ENCODE measurements at regions not wholly inside any gene's neighbourhood (a gene's known extent, or its start where the extent isn't known, plus 50 kb on each side); places are given as distances from the start of the nearest gene placed in this dataset.
A peak's percentile ranks its signal among the peaks of the same experiment; 100 is the strongest.

DNA sequence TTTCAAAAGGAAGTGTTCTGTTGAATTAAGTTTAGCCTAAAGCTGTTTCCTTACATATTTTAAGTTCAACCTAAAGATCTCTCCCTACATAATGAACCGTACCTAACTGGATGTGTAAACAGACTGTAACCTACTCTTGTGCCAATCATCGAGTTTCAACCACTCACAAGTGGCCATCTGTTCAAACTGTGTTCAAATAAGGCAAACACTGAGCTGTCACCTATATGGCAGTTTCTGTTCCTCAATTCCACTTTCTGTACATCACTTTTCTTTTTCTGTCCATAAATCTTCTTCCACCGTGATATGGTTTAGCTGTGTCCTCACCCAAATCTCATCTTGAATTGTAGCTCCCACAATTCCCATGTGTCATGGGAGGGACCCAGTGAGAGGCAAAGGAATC is 428.6 kb downstream of the HACE1 start:
- H3K4me1 ChIP-seq (ENCODE audit: control insufficient read depth in 4 of 4, insufficient read depth in 4 of 4, low read length in 3 of 4) = no peaks in the 10 kb centered on the region
- no peak for DNase-seq (ENCODE audit: low spot score)
- H3K9me3 ChIP-seq (ENCODE audit: control insufficient read depth in 4 of 4, low read length in 3 of 4) = peaks cover 0 to 3% (median 3%) of the 10 kb centered on the region in 4 donors
- H3K9ac ChIP-seq (ENCODE audit: low read depth in 1 of 2, low read length in 2 of 2) = peak overlapping the region in 1 of 2 donors; percentile 15
- H3K27me3 ChIP-seq (ENCODE audit: control insufficient read depth in 4 of 4, insufficient read depth in 4 of 4, low read length in 3 of 4) = no peaks in the 10 kb centered on the region
- H3K36me3 ChIP-seq (ENCODE audit: control insufficient read depth in 4 of 4, insufficient read depth in 3 of 4, low read depth in 1 of 4, low read length in 3 of 4) = no peaks in the 10 kb centered on the region
- TF ChIP-seq FOXA1 (IDR thresholded peaks at IDR 0.05) (no peak), HNF4A (conservative IDR thresholded peaks at IDR 0.05) (no peak), RXRA (IDR thresholded peaks at IDR 0.05) (no peak), TAF1 (conservative IDR thresholded peaks at IDR 0.05) (no peak), SP1 (IDR thresholded peaks at IDR 0.05) (no peak), NR2F2 (IDR thresholded peaks at IDR 0.05) (no peak), JUND (IDR thresholded peaks at IDR 0.05) (no peak), YY1 (IDR thresholded peaks at IDR 0.05) (no peak), EGR1 (IDR thresholded peaks at IDR 0.05; ENCODE audit: low read depth in 2 of 2) (no peak), HNF4G (IDR thresholded peaks at IDR 0.05) (no peak)
- TF ChIP-seq, protein P1, sequence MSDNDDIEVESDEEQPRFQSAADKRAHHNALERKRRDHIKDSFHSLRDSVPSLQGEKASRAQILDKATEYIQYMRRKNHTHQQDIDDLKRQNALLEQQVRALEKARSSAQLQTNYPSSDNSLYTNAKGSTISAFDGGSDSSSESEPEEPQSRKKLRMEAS (IDR thresholded peaks at IDR 0.05) = no peak
- TF ChIP-seq, protein P2, sequence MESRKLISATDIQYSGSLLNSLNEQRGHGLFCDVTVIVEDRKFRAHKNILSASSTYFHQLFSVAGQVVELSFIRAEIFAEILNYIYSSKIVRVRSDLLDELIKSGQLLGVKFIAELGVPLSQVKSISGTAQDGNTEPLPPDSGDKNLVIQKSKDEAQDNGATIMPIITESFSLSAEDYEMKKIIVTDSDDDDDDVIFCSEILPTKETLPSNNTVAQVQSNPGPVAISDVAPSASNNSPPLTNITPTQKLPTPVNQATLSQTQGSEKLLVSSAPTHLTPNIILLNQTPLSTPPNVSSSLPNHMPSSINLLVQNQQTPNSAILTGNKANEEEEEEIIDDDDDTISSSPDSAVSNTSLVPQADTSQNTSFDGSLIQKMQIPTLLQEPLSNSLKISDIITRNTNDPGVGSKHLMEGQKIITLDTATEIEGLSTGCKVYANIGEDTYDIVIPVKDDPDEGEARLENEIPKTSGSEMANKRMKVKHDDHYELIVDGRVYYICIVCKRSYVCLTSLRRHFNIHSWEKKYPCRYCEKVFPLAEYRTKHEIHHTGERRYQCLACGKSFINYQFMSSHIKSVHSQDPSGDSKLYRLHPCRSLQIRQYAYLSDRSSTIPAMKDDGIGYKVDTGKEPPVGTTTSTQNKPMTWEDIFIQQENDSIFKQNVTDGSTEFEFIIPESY (IDR thresholded peaks at IDR 0.05) = no peak
- TF ChIP-seq, protein P3, sequence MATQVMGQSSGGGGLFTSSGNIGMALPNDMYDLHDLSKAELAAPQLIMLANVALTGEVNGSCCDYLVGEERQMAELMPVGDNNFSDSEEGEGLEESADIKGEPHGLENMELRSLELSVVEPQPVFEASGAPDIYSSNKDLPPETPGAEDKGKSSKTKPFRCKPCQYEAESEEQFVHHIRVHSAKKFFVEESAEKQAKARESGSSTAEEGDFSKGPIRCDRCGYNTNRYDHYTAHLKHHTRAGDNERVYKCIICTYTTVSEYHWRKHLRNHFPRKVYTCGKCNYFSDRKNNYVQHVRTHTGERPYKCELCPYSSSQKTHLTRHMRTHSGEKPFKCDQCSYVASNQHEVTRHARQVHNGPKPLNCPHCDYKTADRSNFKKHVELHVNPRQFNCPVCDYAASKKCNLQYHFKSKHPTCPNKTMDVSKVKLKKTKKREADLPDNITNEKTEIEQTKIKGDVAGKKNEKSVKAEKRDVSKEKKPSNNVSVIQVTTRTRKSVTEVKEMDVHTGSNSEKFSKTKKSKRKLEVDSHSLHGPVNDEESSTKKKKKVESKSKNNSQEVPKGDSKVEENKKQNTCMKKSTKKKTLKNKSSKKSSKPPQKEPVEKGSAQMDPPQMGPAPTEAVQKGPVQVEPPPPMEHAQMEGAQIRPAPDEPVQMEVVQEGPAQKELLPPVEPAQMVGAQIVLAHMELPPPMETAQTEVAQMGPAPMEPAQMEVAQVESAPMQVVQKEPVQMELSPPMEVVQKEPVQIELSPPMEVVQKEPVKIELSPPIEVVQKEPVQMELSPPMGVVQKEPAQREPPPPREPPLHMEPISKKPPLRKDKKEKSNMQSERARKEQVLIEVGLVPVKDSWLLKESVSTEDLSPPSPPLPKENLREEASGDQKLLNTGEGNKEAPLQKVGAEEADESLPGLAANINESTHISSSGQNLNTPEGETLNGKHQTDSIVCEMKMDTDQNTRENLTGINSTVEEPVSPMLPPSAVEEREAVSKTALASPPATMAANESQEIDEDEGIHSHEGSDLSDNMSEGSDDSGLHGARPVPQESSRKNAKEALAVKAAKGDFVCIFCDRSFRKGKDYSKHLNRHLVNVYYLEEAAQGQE (IDR thresholded peaks at IDR 0.05) = no peak
- TF ChIP-seq, protein P4, sequence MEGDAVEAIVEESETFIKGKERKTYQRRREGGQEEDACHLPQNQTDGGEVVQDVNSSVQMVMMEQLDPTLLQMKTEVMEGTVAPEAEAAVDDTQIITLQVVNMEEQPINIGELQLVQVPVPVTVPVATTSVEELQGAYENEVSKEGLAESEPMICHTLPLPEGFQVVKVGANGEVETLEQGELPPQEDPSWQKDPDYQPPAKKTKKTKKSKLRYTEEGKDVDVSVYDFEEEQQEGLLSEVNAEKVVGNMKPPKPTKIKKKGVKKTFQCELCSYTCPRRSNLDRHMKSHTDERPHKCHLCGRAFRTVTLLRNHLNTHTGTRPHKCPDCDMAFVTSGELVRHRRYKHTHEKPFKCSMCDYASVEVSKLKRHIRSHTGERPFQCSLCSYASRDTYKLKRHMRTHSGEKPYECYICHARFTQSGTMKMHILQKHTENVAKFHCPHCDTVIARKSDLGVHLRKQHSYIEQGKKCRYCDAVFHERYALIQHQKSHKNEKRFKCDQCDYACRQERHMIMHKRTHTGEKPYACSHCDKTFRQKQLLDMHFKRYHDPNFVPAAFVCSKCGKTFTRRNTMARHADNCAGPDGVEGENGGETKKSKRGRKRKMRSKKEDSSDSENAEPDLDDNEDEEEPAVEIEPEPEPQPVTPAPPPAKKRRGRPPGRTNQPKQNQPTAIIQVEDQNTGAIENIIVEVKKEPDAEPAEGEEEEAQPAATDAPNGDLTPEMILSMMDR (IDR thresholded peaks at IDR 0.05; ENCODE audit: low read depth, low read length, missing input control) = no peak
- TF ChIP-seq, protein P5, sequence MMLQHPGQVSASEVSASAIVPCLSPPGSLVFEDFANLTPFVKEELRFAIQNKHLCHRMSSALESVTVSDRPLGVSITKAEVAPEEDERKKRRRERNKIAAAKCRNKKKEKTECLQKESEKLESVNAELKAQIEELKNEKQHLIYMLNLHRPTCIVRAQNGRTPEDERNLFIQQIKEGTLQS (IDR thresholded peaks at IDR 0.05) = no peak
- 80% methylated on average over 3 of the region's 3 CpGs for WGBS
- H3K27ac ChIP-seq (ENCODE audit: low read depth in 1 of 2, low read length in 2 of 2) = no peak overlapping the region
- H3K4me3 ChIP-seq (ENCODE audit: low read depth in 1 of 3, low read length in 3 of 3) = no peak overlapping the region

DNA sequence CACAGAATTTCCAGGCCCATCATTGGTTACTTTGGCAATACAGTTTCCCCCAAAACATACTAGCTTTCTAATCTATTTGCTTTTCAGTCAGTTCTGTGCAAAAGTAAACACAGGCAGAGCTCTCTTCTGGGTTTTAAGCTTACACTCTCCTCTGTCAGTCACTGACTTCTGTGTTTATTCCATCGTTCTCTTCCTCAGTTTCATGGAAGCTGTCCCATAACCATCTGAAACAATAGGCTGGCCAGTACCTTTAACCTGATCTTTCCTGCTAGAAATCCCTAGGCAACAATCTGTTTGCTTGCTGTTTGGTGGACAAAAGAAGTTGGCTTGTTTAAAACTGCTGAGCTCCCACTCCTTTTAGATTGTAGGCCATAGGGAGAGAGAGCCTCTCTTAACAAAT is 431.5 kb downstream of the HACE1 start:
- Histone ChIP-seq H3K9ac (ENCODE audit: low read depth in 1 of 2, low read length in 2 of 2) (no peak overlapping the region), H3K27ac (ENCODE audit: low read depth in 1 of 2, low read length in 2 of 2) (no peak overlapping the region), H3K4me3 (ENCODE audit: low read depth in 1 of 3, low read length in 3 of 3) (no peak overlapping the region), H3K27me3 (ENCODE audit: control insufficient read depth in 4 of 4, insufficient read depth in 4 of 4, low read length in 3 of 4) (no peaks in the 10 kb centered on the region), H3K9me3 (ENCODE audit: control insufficient read depth in 4 of 4, low read length in 3 of 4) (peaks cover 0 to 3% (median 1%) of the 10 kb centered on the region in 4 donors), H3K36me3 (ENCODE audit: control insufficient read depth in 4 of 4, insufficient read depth in 3 of 4, low read depth in 1 of 4, low read length in 3 of 4) (no peaks in the 10 kb centered on the region), H3K4me1 (ENCODE audit: control insufficient read depth in 4 of 4, insufficient read depth in 4 of 4, low read length in 3 of 4) (no peaks in the 10 kb centered on the region)
- TF ChIP-seq FOXA2 (IDR thresholded peaks at IDR 0.05) (no peak), YY1 (IDR thresholded peaks at IDR 0.05) (no peak)
- TF ChIP-seq, protein P5 (IDR thresholded peaks at IDR 0.05) = no peak
- DNase-seq (ENCODE audit: low spot score) = no peak
- 33% methylated on average over 1 of the region's 1 CpG for WGBS

Data from liver (tissue), 8 donors.